HT1080 (cell line): ENCODE measurements at regions not wholly inside any gene's neighbourhood (a gene's known extent, or its start where the extent isn't known, plus 50 kb on each side); places are given as distances from the start of the nearest gene placed in this dataset.
"Not testable (repeated sequence)": the region's sequence is repeated elsewhere in the genome, so short reads cannot be mapped to it uniquely, and the experiment has no call there.

Experiments used
- DNase-seq: peaks from one replicate; pipeline ENCODE4 v3.0.0-alpha.2; 2015; ENCODE audit warnings: low read depth

DNA sequence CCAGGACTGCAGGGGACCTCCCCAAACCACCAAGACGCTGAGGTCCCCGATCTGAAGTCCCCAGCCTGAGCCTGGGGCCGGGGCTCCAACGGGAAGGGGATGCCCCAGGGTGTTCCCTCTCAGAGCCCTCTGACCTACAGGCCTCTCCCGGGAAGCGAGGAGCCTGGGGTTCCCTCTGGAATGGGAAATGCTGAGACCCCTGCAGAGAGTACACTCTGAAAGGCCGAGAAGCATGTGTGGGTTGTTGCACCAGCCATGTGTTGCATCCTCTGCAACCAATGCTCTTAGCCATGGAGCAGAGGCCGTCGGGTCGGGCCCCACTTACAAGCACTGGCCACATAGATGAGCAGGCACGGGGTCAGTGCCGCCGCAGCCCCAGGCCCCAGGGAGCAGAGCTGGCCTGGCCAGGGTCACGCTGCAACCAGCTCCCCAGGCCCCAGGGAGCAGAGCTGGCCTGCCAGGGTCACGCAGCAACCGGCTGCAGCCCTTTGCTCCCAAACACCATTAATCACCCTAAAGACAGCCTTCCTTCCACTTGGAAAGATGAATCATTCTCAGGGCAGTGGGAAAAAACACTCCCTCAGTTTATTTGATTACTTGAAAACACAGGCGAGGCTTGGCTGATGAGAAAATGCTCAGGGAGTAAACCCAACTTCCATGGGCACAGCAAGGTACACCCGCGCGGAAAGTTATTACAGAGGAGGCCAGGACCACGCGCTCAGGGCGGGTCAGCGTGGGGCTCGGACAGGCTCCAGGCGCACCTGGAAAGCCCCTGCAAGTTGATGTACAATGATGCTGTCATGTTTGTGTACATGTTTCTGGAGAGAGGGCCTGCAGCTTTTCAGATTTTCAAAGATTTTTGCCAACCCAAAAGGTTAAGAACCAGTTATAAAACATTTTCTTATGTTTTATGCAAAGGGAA, 78.0 kb upstream of the AFDN start:
- no peak for DNase-seq

DNA sequence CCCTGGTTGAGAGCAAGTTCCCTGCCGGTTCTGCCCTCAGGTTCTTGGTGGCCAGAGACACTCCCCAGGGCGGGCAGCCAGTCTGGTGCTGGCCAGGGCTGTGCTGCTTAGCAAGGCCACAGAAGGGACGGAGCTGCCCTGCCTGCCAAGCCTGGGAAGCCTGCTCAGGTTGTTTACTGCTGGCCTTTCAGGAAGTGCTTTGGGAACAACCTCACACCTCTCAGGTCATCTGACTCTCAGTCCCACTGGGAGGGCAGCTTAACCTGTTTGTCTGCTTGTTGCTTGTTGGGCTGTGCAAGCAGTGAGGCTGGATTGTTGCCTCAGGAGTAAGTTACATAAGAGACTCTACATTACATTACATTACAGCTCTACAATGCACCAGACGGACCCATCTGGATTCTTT, 75.8 kb upstream of the AFDN start:
- DNase-seq = no peak

DNA sequence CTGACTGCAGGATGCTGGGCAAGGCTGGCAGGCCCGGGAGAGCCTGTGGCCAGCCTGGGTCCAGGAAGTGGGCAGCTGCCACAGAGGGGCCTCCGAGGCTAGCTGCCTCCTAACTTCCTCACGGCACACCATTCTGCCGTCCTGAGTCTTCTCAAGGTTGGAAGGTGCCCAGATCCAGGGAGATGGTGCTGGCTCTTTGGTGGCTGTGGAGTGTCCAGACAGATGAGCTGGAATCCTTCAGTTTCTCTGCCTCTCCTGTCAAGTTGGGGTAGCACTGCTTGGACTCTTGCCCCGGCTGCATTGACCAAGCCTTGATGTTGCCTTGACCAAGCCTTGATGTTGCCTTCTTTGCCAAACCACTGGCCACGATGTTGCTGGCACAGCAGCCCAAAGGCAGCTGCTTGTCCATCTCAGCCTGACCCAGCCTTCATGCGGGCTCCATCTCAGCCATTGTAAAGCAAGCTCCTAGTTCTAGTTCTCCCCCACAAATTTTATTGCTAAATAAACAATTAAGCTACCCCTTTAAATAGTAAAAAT, 75.1 kb upstream of the AFDN start:
- DNase-seq = no peak

DNA sequence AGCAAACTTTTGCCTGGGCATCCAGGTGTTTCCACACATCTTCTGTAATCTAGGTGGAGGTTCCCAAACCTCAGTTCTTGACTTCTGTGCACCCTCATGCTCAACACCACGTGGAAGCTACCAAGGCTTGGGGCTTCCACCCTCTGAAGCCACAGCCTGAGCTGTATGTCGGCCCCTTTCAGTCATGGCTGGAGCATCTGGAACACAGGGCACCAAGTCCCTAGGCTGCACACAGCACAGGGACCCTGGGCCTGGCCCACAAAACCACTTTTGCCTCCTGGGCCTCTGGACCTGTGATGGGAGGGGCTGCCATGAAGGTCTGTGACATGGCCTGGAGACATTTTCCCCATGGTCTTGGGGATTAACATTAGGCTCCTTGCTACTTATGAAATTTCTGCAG, 73.4 kb upstream of the AFDN start:
- not testable (repeated sequence) for DNase-seq

DNA sequence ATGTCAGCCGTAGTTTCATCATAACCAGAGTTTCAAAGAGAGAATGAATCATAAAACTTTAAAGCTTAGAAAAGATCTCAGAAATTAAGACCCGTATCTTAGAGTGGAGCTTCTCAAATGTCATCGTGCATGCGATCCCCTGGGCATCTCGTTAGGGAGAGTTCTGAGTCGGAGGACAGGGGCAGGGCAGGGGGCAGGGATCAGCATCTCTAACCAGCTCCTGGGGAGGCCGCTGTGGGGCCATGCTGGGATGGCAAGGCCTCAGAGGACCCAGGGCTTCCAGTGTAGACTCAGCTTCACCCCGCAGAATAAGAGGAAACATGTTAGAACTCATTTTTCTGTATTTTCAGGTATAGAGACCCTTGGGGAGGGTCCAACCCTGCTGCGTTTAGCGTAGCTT, 72.0 kb upstream of the AFDN start:
- DNase-seq = no peak

DNA sequence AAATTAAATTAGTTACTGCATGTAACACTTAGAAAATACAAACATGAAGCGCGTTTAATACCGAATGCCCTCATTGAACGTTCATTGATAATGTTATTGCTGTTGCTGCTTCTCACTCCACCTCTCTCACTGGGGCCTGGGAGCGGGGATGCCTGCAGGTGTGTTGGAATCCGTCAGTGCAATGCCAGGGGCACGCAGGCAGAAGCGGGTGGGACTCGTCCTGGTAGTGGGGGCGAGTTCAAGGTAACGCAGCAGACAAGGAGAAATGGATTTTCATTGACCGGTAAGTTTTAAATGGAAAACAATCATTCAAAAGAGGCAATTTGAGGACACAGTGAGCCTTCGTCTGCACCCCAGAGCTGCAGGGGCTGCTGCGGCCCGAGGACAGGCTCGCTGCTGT, 71.2 kb upstream of the AFDN start:
- no peak for DNase-seq

DNA sequence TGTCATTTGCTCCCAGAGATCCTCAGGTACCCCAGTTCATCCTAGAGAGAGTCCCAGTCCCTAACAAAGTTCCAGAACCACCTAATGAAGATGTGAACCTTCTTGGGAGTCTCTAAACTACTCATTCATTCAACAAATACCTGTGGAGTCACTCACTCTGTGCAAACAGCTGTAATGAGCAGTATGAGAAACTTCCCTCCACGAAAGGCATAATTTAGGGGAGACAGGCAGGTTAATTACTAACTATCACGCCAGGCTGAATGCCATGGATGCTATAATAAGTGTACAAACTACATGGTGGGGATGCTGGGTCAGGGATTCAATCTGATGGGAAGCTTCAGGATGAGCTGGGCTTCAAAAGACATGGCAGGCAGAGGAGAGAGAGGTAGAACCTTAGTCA, 70.1 kb upstream of the AFDN start:
- DNase-seq = no peak

DNA sequence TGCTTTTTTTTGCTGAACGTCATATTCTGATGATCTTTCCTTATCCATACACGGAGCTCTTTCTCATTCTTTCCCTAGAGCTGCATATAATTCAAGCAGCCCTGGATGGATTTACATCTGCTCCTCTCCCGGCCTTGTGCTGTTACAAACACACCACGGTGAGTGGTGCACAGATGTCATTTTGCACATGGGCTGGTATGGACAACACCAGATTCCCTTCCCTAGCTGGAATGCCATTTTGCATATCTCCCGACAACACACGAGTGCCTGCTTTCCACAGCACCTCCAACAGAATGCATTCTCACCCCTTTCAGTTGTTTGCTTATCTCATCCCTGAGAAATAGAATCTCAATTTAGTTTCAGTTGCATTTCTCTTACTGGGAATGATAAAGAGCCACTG, 69.5 kb upstream of the AFDN start:
- no peak for DNase-seq

DNA sequence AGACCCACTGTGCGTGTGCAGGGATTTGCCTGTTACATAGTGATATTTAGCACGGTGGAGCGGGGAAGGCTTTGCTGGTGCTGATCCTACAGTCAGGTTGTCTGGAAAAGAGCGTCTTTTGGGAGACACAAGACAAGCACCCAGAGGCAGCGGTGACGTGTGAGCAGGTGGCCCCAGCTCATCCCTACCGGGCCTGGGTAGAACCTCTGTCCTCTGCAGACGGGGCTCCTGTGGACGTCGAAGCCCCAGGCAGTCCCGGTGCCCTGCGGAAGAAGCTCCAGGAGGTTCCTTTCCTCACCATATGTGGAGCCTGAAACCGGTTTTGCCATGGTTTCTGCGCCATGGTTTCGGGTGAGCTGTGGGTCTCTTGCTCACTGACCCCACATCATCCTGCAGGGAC, 68.9 kb upstream of the AFDN start:
- no peak for DNase-seq

DNA sequence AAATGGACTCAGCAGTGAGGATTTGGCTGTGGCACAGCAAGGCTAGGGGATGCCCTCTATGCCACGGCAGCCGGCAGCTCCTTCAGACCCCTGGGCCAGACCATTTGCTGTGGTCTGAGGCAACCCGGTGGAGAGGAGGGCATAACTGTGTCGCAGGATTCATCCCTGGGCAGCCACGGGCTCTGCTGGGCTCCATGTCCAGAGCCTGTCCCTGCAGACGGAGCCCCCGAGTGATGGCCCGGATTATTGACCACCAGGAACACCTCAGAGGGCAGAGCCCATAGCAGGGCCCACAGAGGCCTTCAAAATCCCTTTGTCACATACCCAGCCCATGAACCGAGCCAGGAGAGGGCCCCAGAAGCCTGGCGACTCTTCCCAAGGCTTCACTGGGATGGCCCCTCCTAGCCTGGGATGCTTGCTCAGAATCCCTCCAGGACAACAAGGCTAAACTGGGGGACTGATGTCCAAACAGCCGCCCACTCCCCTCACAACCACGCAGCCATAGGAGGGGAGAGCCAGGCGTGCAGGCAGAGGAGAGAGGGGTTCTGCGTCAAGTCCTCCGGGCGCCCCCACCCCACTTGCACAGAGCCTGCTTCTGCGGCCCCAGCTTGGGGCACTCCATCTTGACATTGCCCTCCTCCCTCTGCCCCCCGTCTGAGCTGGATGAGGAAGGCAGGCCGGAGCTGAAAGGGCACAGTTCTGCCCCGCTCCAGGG, 68.2 kb upstream of the AFDN start:
- DNase-seq = no peak

DNA sequence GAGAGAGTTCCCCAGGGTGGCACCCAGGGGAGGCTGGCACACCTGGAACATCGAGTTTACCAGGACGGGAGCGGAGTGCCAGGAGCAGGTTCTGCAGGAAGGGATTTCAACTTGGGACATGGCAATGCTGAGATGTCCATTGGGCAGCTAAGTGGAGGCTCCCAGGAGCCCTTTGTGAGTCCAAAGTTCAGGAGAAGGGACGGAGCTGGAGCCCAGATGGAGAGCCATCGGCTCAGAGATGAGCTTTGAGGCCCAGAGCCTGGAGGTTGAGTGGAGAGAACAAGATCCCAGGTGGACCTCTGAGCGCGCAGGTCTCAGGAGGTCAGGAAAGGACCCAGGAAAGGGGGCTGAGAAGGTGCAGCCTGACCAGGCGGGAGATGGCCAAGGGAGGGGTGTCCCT, 67.5 kb upstream of the AFDN start:
- no peak for DNase-seq

DNA sequence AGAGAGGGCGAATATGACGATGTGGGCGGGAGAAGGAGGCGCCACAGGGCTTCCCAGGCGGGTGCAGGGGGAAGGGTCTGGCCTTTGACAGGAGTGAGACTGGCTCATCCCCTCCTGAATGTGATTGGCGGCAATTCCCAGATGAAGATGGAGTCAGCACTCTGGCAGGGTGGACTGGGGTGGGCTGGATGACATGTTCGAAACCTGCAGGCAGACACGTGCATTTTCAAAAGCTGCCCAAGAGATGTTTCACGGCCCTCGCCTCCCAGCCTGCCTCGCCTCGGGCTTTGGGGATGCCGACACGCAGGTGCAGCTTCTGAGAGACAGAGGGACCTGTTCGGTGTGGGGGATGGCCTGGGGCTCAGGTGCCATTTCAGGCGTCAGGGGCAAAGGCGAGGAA, 66.8 kb upstream of the AFDN start:
- no peak for DNase-seq

DNA sequence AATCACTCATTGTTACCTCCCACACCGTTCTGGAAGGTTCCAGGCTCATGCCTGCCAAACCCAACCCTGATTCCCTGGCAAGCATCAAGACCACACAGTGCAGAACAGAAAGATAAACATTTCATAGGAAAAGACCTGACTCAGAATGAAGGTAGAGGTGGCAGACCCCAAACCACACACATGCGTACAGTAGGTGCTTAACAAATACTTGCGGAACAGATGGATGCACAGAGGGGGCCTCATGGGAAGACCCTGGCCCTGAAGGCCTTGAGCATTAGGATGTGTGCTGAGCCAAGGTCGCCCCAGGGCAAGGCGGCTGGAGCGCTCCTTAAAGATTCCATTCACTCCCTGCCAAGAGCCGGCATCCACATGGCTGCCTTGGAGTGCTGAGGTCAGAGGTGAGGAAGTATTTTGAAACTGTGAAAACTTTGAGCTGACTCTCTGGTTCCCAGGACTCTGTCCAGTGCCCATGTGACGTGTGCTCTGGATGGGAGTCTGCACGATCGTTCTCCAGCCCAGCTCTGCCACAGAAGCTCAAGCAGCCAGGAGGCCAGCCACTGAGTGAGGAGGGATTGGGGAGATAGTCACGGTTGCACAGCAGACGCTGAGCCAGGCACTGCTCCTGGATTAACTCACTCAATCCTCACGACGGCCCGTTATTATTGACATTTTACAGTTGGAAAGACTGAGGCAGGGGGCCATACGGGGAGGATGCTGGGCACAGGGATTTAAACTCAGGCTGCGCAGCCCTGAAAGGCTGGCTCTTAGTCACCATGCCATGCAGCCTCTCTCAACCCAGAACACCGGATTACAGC, 65.5 kb upstream of the AFDN start:
- DNase-seq = no peak

DNA sequence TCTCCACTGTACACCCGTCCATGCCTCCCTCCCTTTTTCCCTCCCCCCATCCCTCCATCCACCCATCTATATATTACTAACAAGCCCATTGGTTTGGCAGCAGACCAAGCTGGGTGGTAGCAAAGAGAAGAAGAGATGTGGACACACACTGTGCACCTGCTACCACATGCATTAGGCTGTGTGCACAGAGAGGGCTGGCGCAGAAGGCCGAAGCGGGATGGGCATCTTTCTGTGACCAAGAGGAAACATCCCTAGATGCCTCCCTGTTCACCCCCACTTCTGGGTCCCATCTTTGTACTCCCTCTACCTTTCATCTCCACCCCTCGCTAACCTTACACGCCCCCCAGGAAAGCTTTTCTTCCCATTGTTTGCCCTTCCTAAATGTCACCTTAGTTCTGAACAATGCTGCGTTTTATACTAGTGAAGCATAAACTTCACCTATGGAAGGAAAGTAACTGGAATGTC, 64.9 kb upstream of the AFDN start:
- DNase-seq = no peak

DNA sequence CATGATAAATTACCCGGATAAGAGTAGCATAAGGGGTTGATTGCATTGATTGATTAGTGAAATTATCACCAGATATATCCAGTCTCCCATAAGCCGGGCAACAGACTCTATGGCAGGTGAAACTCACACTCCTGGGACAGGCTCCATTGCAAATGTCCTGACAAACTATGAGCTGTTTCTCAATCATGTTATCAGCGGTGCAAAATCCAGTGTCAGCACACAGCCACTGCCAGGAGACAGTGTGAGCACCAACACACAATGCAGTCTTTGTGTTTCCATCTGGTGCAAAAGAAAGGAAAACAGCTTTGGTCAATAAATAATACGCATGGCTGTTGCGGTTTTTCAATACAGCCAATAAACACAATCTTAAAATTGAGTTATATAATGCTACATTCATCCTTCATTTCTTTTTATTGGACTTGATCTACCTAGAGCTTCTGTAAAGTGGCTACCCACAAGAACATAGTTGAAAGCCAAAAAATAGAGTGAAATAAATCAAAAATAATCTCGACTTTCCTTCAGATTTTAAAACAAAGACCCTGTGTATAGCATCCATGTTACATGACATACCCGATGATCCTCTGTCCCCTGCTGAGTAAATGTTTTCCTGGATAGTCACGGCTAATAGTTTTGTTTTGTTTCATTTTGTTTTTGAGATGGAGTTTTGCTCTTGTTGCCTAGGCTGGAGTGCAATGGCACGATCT, 64.3 kb upstream of the AFDN start:
- DNase-seq = no peak

DNA sequence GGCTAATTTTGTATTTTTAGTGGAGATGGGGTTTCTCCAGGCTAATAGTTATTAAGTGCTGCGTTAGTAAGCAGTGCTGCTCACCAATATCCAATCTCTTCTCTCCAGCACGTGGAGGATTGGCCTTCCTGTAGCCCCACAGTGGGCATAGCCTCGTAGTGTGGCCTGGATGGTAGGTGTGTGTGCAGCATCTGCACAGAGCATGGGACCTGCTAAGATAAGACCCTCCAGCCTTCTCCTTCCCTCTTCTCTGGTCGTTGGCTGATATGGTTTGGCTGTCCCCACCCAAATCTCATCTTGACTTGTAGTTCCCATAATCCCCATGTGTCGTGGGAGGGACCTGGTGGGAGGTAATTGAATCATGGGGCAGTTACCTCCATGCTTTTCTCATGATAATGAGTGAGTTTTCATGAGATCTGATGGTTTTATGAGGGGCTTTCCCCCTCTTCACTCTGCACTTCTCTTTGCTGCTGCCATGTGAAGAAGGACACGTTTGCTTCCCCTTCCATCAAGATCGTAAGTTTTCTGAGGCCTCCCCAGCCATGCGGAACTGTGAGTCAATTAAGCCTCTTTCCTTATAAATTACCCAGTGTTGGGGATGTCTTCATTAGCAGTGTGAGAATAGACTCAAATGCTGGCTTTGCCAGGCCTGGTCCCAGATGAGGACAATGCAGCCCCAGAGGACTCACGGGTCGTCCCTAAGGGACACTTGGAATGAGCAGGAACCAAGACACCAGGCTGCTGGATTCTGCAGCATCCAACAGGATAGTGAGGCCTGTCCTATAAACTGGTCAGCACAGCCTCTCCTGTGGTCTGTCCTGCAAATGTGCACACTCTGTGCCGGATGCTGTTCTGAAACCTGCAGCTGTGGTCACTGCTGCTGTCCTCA, 63.4 kb upstream of the AFDN start:
- DNase-seq = no peak

DNA sequence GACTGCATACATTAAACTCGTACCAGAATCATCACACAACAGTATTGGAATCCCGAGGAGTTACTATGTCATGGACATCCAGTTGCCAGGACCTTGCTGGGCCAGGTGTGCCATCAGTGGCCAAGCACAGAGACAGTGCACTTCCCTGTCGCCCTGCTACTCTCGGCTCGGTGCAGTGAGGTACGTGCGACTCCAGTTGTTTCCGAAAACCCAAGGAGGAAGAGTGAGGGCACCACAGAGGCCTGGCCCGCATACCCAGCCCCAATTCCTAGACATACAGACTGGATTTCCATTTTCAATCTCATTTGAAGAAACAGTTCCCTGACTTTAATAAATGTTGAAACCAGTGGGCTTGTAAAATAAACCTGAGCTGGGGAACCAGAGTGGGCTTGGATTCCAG, 62.5 kb upstream of the AFDN start:
- no peak for DNase-seq

DNA sequence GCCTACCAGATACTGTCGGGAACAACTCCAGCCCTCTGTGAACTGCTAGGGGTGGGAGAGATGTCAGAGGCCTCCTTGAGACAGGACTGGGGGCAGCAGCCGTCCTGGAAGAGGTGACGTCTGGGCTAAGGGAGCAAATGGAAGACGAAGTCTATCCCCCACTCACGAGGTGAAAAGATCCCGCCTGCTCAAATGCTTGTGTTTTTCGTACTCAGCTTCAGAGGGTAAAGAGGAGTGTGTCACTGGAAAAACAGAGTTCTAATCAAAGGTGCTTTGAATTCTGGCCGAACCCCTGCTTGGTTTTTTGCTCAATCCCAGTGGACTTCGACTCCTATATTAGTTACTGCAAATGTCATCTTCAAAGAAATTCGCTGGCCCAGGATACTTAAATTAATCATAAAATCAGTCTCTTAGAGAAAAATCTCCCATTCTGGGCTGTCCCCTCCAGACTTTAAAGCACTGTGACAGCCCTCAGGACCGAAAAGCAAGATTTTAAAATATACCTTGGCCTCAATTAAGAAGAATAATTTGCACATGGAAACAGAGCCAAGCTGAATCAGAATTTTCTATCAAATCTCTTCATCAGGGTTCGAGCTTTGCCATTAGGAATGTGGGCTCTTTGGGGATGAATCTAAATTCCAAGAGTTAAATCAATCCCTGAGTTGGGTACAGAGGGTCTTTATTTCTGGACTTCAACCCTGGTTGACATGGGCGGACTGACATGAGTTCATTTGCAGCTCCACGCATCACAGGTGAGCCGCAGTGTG, 61.8 kb upstream of the AFDN start:
- no peak for DNase-seq
